Heart left ventricle (tissue), 13 donors: ENCODE measurements at regions not wholly inside any gene's neighbourhood (a gene's known extent, or its start where the extent isn't known, plus 50 kb on each side); places are given as distances from the start of the nearest gene placed in this dataset.

ENCODE experiments used
- POLR2A ChIP-seq, 2 donors: fragments of 450-650 bp; IDR thresholded peaks; one replicate each; pipeline ENCODE4 v1.6.1; 2017; ENCODE audit warnings: antibody characterized with exemption in 2 of 2, mild to moderate bottlenecking in 2 of 2, moderate library complexity in 2 of 2
- TF ChIP-seq, protein P1 (sequence below), 12 donors: fragments of 200-600 bp; sonication (generic) in 4 of 12; IDR thresholded peaks; one replicate each; pipeline versions ENCODE4 v1.5.0 to v1.8.0; 2018 to 2022; ENCODE audit warnings: antibody characterized with exemption in 12 of 12, mild to moderate bottlenecking in 5 of 12
- donor health status: ischemic (EF 13 %, LVEDD 7.1; RV severe dilation, severe dysfunction).
- donor health status: DM: no; HTN: yes; CAD: no.
- donor health status: DM: no; HTN: no; CAD: no.
- donor health status: ischemic (EF 25% LVEDD 6.9; RV normal size, moderate dysfunction).
- donor health status: ischemic (EF 25% LVEDD 5.7; RV mildly dilated, moderate dysfunction).
- donor health status: ischemic (EF 35%, LVEDD 5.7; RV mildly dilated, moderate dysfunction).
- donor health status: nonischemic (EF 11% LVEDD 7.7; RV severe dilation, severe dysfunction).
- donor health status: DM: yes; HTN: yes; CAD: no.
- donor health status: PGD.
- donor health status: ischemic (EF 29% LVEDD 5.4; RV normal size, mild dysfunction).
- donor health status: nonischemic (EF 23%, LVEDD 6.1; RV moderate dilation, normal function).

DNA sequence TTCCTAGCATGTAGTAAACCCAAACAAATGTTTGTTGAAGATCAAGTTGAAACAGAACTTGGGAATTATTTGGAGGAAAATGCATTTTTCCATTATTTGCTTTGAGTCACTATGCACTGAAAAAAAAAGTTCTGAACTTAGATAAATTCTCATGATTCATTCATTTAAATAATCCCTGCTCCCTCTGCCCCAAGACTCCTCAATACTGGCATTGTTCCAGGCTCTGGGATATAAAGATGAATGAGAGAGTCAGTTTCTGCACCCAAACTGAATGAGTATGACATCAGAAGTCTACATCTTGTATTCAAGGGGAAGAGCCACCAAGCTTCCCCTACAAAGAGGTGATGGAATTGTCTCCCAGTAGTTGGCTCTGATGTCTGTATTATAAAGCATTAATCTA, 123.9 kb downstream of the SEC61B start:
- TF ChIP-seq, protein P1, sequence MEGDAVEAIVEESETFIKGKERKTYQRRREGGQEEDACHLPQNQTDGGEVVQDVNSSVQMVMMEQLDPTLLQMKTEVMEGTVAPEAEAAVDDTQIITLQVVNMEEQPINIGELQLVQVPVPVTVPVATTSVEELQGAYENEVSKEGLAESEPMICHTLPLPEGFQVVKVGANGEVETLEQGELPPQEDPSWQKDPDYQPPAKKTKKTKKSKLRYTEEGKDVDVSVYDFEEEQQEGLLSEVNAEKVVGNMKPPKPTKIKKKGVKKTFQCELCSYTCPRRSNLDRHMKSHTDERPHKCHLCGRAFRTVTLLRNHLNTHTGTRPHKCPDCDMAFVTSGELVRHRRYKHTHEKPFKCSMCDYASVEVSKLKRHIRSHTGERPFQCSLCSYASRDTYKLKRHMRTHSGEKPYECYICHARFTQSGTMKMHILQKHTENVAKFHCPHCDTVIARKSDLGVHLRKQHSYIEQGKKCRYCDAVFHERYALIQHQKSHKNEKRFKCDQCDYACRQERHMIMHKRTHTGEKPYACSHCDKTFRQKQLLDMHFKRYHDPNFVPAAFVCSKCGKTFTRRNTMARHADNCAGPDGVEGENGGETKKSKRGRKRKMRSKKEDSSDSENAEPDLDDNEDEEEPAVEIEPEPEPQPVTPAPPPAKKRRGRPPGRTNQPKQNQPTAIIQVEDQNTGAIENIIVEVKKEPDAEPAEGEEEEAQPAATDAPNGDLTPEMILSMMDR (IDR thresholded peaks at IDR 0.05): no peak
- TF ChIP-seq POLR2A (IDR thresholded peaks at IDR 0.05): no peak
